Vagina (tissue), 2 donors: ENCODE measurements at regions not wholly inside any gene's neighbourhood (a gene's known extent, or its start where the extent isn't known, plus 50 kb on each side); places are given as distances from the start of the nearest gene placed in this dataset.

ENCODE experiments used
- POLR2A ChIP-seq, 2 donors: fragments of 450-650 bp; IDR thresholded peaks; one replicate each; pipeline ENCODE4 v1.6.1; 2017; ENCODE audit warnings: antibody characterized with exemption in 2 of 2, mild to moderate bottlenecking in 2 of 2, moderate library complexity in 2 of 2
- POLR2AphosphoS5 ChIP-seq, 2 donors: sonication (generic); formaldehyde crosslinking; IDR thresholded peaks; one replicate each; pipeline ENCODE4 v1.9.0; 2017; ENCODE audit warnings: antibody characterized with exemption in 2 of 2, mild to moderate bottlenecking in 2 of 2, low read depth in 1 of 2; ENCODE audit not compliant: insufficient read depth in 1 of 2
- TF ChIP-seq, protein P1 (sequence below), 3 experiments: fragments of 450-650 bp in 2 of 3; fragments of 200-600 bp in 1 of 3; sonication (generic) in 1 of 3; IDR thresholded peaks; one replicate each; pipeline ENCODE4 v1.5.1; 2017 to 2019; ENCODE audit warnings: antibody characterized with exemption in 3 of 3, mild to moderate bottlenecking in 2 of 3, moderate library complexity in 2 of 3

DNA sequence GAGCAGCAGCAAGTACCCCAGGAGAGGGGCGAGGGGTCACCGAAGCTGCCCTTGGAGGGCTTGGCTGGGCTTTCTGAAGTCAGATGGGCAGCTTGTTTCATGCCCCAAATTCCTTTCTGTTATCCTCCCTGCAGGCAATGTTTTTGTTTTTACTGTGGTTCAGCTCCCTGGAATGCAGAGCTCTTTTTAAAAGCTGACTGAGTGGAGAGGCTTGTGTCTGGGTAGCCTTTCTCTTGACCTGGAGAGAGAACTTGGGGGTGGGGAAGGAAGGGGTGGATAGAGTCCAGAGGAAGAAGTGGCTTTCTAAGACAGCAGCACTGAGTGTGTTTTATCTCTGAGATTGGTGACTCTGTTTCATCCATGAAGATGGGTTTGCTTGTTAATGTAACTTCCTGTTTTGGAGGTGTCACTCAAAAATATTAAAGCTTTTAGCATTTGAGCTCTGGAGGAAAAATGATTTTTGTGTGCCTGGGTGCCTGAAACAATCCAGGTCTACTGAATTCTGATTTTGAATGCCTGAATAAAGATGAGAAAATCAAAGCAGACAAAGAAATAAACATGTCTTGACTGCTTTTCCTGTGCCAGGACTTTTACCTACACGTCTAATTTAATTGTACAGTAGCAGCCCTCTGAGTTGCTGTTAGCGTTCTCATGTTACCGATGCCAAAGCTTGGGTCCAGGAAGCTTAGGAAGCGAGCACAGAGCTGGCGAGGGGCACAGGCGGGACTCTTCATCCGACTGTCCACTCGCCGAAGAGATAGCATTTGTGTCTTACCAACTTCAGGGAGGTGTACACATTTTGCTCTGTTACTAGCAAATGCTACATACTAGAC is 78.2 kb upstream of the EEF1E1 start:
- TF ChIP-seq, protein P1, sequence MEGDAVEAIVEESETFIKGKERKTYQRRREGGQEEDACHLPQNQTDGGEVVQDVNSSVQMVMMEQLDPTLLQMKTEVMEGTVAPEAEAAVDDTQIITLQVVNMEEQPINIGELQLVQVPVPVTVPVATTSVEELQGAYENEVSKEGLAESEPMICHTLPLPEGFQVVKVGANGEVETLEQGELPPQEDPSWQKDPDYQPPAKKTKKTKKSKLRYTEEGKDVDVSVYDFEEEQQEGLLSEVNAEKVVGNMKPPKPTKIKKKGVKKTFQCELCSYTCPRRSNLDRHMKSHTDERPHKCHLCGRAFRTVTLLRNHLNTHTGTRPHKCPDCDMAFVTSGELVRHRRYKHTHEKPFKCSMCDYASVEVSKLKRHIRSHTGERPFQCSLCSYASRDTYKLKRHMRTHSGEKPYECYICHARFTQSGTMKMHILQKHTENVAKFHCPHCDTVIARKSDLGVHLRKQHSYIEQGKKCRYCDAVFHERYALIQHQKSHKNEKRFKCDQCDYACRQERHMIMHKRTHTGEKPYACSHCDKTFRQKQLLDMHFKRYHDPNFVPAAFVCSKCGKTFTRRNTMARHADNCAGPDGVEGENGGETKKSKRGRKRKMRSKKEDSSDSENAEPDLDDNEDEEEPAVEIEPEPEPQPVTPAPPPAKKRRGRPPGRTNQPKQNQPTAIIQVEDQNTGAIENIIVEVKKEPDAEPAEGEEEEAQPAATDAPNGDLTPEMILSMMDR (IDR thresholded peaks at IDR 0.05): no peak
- no peak for TF ChIP-seq POLR2A (IDR thresholded peaks at IDR 0.05)
- TF ChIP-seq POLR2AphosphoS5 (IDR thresholded peaks at IDR 0.05; ENCODE audit: insufficient read depth in 1 of 2, low read depth in 1 of 2): no peak
